RWPE1 (cell line): ENCODE measurements at regions not wholly inside any gene's neighbourhood (a gene's known extent, or its start where the extent isn't known, plus 50 kb on each side); places are given as distances from the start of the nearest gene placed in this dataset.
"Not testable (repeated sequence)": the region's sequence is repeated elsewhere in the genome, so short reads cannot be mapped to it uniquely, and the experiment has no call there.

ENCODE experiments used
- CTCF ChIA-PET: fragments of 350-600 bp; sonication (Branson Sonifier 250); formaldehyde crosslinking; extraction: SDS; loops from one replicate; lab custom pipeline; 2021; lab: Yijun Ruan, JAX
- POLR2A ChIA-PET: fragments of 400-600 bp; formaldehyde crosslinking; extraction: SDS; loops from one replicate; lab custom pipeline; 2020; ENCODE audit warnings: antibody characterized with exemption; ENCODE audit not compliant: low non-redundant PET; lab: Yijun Ruan, JAX
- DNase-seq: peaks from one replicate; pipeline ENCODE4 v3.0.0; 2012; ENCODE audit warnings: low spot score
- H3K27ac ChIP-seq: fragments of 450-650 bp; 2 replicates; pipeline ENCODE4 v1.5.1; 2017
- TF ChIP-seq, protein P1 (sequence below): fragments of 450-650 bp; conservative IDR thresholded peaks from 2 replicates; pipeline ENCODE4 v1.5.1; 2017; ENCODE audit warnings: low read depth, mild to moderate bottlenecking

DNA sequence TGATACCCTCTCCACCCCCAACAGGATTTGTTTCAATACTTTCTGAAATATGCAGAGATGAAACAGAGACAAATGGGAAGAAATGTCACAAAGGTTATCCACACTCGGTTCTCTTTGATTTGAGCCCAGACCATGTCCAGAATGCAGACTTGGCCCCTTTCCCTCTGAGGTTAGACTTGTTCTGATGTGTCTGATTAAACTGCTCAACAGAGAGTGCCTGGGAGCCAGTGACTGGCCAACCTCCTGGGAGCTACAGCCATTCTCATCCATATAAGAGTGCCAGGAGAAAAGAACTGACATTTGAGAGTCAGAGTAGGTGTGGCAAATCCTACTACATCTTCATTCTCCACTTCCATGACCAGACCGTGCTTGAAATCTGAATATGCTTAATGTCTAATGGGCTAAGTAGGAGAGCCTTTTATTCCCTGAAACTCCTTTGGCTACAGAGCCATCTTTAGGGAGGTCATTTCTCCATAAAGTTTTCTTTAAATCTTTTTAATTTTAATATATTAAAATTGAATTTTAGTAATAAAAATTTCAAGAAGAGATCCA, 201.4 kb downstream of the BLID start:
- CTCF ChIA-PET = no interaction called here
- no peak overlapping the region for H3K27ac ChIP-seq
- DNase-seq = no peak
- TF ChIP-seq, protein P1, sequence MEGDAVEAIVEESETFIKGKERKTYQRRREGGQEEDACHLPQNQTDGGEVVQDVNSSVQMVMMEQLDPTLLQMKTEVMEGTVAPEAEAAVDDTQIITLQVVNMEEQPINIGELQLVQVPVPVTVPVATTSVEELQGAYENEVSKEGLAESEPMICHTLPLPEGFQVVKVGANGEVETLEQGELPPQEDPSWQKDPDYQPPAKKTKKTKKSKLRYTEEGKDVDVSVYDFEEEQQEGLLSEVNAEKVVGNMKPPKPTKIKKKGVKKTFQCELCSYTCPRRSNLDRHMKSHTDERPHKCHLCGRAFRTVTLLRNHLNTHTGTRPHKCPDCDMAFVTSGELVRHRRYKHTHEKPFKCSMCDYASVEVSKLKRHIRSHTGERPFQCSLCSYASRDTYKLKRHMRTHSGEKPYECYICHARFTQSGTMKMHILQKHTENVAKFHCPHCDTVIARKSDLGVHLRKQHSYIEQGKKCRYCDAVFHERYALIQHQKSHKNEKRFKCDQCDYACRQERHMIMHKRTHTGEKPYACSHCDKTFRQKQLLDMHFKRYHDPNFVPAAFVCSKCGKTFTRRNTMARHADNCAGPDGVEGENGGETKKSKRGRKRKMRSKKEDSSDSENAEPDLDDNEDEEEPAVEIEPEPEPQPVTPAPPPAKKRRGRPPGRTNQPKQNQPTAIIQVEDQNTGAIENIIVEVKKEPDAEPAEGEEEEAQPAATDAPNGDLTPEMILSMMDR = no peak
- POLR2A ChIA-PET = no interaction called here

DNA sequence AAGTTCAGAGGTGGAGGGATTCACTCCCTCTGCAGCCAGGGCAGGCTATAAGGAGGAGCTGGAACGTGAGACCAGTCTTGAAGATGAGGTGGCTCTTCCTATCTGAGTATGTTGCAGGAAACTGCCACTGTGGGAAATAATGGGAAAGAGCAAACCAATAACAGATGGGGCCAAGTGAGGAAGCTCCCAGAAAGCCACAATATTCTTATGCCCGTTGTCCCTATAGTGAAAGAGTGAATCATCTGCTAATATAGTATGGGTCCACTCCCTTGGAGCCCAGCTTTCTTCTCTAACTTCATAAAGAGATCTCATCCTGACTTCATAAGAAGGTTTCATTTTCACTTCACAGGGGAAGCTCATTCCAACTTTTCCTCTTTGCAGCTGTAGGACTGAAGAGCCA, 206.4 kb downstream of the BLID start:
- TF ChIP-seq, protein P1 = no peak
- ChIA-PET POLR2A (no interaction called here), CTCF (no interaction called here)
- DNase-seq = no peak
- no peak overlapping the region for H3K27ac ChIP-seq

DNA sequence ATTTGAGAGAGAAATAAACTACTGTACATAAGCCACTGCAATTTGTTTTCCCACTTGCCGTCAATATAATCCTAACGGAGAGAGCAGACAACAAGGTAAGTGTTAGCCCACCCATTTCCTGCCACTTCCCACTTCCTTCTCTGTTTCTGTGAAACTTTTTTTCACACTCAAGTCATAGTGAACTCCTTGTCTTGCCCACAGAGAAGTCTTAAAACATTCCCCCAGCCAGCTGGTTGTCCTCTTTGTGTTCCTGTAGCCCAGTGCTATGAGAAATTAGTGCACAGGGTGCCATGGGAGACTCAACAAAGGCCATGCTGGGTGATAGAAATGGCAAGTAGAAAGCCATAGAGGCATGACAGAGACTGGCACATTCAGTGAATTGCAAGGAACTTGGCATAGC, 208.6 kb downstream of the BLID start:
- POLR2A ChIA-PET = no interaction called here
- CTCF ChIA-PET = no interaction called here
- H3K27ac ChIP-seq = no peak overlapping the region
- DNase-seq = no peak
- TF ChIP-seq, protein P1 = no peak

DNA sequence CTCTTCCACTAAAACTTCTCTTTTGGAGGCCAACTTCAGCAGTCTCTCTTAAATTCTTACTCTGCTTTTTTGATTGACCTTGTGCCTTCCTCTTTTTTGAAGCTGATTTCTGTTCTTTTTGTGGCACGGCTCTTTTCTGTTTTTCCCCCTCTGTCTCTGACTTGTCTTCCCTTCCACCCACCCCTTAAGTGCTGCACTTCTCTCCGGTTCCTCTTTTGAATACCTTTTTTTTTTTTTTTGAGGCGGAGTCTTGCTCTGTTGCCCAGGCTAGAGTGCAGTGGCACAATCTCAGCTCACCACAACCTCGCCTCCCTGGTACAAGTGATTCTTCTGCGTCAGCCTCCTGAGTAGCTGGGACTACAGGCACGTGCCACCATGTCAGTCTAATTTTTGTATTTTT, 211.9 kb downstream of the BLID start:
- CTCF ChIA-PET = no interaction called here
- TF ChIP-seq, protein P1 = no peak
- POLR2A ChIA-PET = no interaction called here
- no peak overlapping the region for H3K27ac ChIP-seq
- DNase-seq = no peak

DNA sequence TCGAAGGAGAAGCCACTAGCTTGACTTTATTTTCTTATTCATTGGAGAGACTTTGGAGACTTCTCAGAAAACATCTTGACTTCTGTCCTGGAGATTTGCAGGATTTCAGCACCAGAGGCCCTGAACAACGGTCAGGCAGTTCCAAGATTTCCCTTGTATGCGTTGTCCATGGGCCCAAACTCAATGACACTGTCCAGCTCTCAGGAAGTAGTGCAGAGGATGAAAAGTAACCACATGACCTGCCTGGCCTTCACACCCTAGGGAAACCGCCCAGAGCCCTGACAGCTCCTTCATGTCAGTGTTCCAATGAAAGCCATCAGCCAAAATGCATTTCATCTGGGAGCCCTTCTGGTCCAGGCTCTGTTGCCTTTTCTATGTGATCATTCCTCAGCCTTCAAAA, 214.1 kb downstream of the BLID start:
- no peak for DNase-seq
- TF ChIP-seq, protein P1 = no peak
- H3K27ac ChIP-seq = no peak overlapping the region
- ChIA-PET CTCF (interaction anchor here (0.6 kb wide), 1 partner anchor 11 kb away, joined by 5 read pairs; no protein-coding TSS in a partner anchor), POLR2A (no interaction called here)

DNA sequence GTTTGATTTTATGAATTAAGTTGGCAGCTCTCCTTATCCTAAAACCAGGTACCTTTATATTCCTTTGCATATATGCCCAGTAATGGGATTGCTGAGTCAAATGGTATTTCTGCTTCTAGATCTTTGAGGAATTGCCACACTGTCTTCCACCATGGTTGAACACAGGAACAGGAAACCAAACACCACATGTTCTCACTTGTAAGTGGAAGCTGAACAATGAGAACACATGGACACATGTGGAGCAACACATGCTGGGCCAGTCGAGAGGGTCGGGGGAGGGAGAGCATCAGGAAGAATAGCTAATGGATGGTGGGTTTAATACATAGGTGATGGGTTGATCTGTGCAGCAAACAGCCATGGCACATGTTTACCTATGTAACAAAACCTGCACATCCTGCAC, 214.6 kb downstream of the BLID start:
- DNase-seq, POLR2A ChIA-PET, H3K27ac ChIP-seq: not testable (repeated sequence)
- CTCF ChIA-PET = interaction anchor here (0.6 kb wide), 1 partner anchor 11 kb away, joined by 5 read pairs; no protein-coding TSS in a partner anchor

DNA sequence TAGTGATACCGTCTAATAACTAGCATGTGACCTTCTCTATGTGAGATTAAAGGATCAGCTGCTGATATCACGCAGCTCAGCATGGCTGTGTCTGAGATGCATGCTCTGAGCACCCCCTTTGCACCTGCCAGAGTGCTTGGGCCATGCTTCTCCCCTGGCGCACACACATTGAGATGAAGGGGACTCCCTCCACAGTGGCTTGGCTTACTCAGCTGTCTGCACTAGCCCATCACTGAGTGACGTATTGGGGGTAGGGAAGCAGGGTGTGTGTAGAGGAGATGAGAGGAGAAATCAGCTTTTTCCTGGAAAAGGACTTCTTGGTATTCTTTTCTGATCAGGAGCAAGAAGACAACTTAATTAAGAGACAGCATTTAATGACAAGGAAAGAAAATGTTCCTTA, 216.5 kb downstream of the BLID start:
- no peak overlapping the region for H3K27ac ChIP-seq
- DNase-seq = no peak
- POLR2A ChIA-PET = no interaction called here
- CTCF ChIA-PET = no interaction called here
- TF ChIP-seq, protein P1 = no peak
